HL-60 (cell line): ENCODE measurements at regions not wholly inside any gene's neighbourhood (a gene's known extent, or its start where the extent isn't known, plus 50 kb on each side); places are given as distances from the start of the nearest gene placed in this dataset.

Experiments
- DNase-seq, 2 experiments: peaks; one replicate each; pipeline ENCODE4 v3.0.0-alpha.2; 2010 to 2020; ENCODE audit warnings: low read depth in 1 of 2, low spot score in 1 of 2
- H3K27ac ChIP-seq: fragments of 250-450 bp; sonication (Bioruptor Pico); replicated peaks from 2 replicates; pipeline ENCODE4 v1.5.1; 2020; ENCODE audit warnings: mild to moderate bottlenecking, moderate library complexity
- H3K27me3 ChIP-seq: fragments of 250-450 bp; sonication (Bioruptor Pico); 2 replicates; pipeline ENCODE4 v1.5.1; 2021; ENCODE audit warnings: mild to moderate bottlenecking, moderate library complexity; ENCODE audit not compliant: insufficient read depth, poor library complexity, severe bottlenecking
- H3K4me3 ChIP-seq: replicated peaks from 2 replicates; pipeline ENCODE4 v1.5.1; 2011; ENCODE audit warnings: mild to moderate bottlenecking, control low read depth, low read length; ENCODE audit not compliant: insufficient read depth
- CTCF ChIP-seq: IDR thresholded peaks from one replicate; pipeline ENCODE4 v1.5.1; 2011; ENCODE audit warnings: low read length, control low read depth, inconsistent platforms; ENCODE audit not compliant: insufficient read depth
- GABPA ChIP-seq: IDR thresholded peaks from 2 replicates; pipeline ENCODE4 v1.6.1; 2012; ENCODE audit warnings: low read depth
- POLR2AphosphoS5 ChIP-seq: IDR thresholded peaks from 2 replicates; pipeline ENCODE4 v1.6.1; 2012; ENCODE audit warnings: low read depth
- SPI1 ChIP-seq: IDR thresholded peaks from 2 replicates; pipeline ENCODE4 v1.6.1; 2012; ENCODE audit warnings: low read depth, mild to moderate bottlenecking, borderline replicate concordance
- TF ChIP-seq, protein P1 (sequence below): IDR thresholded peaks from 2 replicates; pipeline ENCODE4 v1.6.1; 2012; ENCODE audit warnings: low read depth; ENCODE audit not compliant: insufficient replicate concordance

DNA sequence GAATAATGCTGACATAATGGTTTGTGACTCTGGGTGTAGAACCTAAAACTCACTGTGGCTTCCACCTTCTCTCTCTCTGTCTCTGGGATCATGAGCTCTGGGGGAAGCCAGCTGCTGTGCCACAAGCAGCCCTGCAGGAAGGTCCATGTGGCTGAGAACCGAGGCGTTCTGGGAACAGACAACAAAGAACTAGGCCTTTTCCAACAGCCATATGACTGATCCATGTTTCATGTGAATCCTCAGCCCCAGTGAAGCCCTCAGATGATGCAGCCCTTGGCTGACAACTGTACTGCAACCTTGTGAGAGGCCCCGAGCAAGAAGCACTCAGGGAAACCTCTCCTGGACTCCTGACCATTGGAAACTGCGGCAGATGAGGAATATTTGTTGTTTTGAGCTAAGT, 56.6 kb downstream of the HLA-G start:
- Histone ChIP-seq H3K27me3 (peaks cover 9% of the 10 kb centered on the region), H3K4me3 (no peak overlapping the region), H3K27ac (no peak overlapping the region)
- DNase-seq: no peak
- TF ChIP-seq, protein P1, sequence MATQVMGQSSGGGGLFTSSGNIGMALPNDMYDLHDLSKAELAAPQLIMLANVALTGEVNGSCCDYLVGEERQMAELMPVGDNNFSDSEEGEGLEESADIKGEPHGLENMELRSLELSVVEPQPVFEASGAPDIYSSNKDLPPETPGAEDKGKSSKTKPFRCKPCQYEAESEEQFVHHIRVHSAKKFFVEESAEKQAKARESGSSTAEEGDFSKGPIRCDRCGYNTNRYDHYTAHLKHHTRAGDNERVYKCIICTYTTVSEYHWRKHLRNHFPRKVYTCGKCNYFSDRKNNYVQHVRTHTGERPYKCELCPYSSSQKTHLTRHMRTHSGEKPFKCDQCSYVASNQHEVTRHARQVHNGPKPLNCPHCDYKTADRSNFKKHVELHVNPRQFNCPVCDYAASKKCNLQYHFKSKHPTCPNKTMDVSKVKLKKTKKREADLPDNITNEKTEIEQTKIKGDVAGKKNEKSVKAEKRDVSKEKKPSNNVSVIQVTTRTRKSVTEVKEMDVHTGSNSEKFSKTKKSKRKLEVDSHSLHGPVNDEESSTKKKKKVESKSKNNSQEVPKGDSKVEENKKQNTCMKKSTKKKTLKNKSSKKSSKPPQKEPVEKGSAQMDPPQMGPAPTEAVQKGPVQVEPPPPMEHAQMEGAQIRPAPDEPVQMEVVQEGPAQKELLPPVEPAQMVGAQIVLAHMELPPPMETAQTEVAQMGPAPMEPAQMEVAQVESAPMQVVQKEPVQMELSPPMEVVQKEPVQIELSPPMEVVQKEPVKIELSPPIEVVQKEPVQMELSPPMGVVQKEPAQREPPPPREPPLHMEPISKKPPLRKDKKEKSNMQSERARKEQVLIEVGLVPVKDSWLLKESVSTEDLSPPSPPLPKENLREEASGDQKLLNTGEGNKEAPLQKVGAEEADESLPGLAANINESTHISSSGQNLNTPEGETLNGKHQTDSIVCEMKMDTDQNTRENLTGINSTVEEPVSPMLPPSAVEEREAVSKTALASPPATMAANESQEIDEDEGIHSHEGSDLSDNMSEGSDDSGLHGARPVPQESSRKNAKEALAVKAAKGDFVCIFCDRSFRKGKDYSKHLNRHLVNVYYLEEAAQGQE: no peak
- TF ChIP-seq POLR2AphosphoS5 (no peak), SPI1 (no peak), CTCF (no peak), GABPA (no peak)

DNA sequence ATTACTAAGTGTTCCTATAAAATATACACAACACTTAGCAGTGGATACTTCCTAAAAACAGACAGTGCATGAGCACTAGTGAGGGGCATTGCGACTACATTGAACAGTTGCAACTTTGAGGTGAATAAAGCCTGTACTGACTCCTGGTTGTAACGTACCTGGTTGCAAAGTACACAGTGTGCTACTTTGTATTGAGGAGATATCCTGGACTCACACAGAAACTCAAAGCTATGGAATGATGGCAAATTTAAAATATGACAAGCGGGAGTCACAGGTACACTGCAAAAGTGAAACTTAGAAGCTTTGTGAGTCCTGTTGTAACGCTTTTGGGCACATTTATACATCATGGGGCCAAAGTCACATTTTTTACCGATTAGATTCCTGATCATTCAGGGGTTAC, 55.6 kb upstream of the HLA-A start:
- DNase-seq: no peak
- TF ChIP-seq CTCF: no peak
- TF ChIP-seq POLR2AphosphoS5: no peak
- no peak overlapping the region for H3K4me3 ChIP-seq
- peaks cover 9% of the 10 kb centered on the region for H3K27me3 ChIP-seq
- no peak overlapping the region for H3K27ac ChIP-seq

- Histone ChIP-seq H3K4me3 (peak overlapping the region; percentile 57), H3K27me3 (peaks cover 9% of the 10 kb centered on the region), H3K27ac (no peak overlapping the region)
- no peak for DNase-seq
- TF ChIP-seq POLR2AphosphoS5 (no peak), SPI1 (no peak)
These were observed 55.0 kb upstream of the HLA-A start for GRCh38 chr6:29887330-29887818.

- DNase-seq: peak; percentile 25 to 41
- Histone ChIP-seq H3K4me3 (peak overlapping the region; percentile 57), H3K27ac (no peak overlapping the region), H3K27me3 (peaks cover 9% of the 10 kb centered on the region)
- no peak for TF ChIP-seq CTCF
- TF ChIP-seq SPI1: no peak
- TF ChIP-seq GABPA: no peak
- TF ChIP-seq, protein P1: no peak
- TF ChIP-seq POLR2AphosphoS5: no peak
These were observed 54.2 kb upstream of the HLA-A start for GRCh38 chr6:29887819-29888776.
